ENCODE measurements at regions not wholly inside any gene's neighbourhood (a gene's known extent, or its start where the extent isn't known, plus 50 kb on each side); places are given as distances from the start of the nearest gene placed in this dataset.

DNA sequence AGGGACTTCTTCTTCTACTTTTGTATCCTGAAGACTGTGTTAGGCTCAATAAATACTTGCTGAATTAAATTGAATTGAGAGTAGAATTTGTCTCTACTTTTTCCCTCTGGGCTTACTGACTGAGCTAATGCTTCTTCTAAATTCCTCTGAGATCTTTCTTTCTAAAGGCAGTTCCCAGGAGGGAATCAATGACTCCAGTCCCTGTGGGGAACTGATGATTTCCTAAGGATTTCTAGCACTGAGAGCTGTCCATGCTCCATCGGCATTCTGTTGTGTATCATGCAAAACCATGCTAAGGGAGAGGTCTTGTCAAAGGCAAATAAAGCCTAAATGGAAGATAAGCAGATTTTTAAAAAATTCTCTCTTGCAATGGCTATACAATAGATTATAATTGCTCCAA is 148.8 kb upstream of the KIRREL3 start:
- DNase-seq: no peak
- Histone ChIP-seq H3K27ac (no peak overlapping the region), H3K9me3 (no peaks in the 10 kb centered on the region), H3K36me3 (no peaks in the 10 kb centered on the region), H3K27me3 (no peaks in the 10 kb centered on the region), H3K4me1 (no peaks in the 10 kb centered on the region), H3K4me3 (no peak overlapping the region)
- TF ChIP-seq, protein P1, sequence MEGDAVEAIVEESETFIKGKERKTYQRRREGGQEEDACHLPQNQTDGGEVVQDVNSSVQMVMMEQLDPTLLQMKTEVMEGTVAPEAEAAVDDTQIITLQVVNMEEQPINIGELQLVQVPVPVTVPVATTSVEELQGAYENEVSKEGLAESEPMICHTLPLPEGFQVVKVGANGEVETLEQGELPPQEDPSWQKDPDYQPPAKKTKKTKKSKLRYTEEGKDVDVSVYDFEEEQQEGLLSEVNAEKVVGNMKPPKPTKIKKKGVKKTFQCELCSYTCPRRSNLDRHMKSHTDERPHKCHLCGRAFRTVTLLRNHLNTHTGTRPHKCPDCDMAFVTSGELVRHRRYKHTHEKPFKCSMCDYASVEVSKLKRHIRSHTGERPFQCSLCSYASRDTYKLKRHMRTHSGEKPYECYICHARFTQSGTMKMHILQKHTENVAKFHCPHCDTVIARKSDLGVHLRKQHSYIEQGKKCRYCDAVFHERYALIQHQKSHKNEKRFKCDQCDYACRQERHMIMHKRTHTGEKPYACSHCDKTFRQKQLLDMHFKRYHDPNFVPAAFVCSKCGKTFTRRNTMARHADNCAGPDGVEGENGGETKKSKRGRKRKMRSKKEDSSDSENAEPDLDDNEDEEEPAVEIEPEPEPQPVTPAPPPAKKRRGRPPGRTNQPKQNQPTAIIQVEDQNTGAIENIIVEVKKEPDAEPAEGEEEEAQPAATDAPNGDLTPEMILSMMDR (IDR thresholded peaks at IDR 0.05): no peak
- ATAC-seq: no peak
- intact Hi-C loops (cut with DNase I): no loop called here

DNA sequence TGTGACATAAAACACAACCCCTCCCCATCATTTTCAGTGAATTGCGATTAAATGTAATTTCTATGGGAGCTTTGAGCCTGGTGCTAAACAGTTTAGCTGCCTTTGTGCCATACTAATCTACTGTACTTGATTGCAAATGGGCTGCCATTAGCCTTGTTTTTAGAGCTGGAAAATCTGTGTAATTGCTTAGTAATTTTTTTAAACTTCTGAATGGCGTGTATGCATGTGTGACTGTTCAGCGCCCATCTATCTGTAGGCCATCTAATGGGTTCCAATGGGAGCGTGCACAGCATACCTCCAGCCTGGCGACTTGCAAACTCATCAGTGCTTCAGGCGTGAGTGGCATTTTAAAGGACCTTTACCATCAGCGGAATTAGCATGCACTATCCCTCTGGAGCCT is 142.7 kb upstream of the KIRREL3 start:
- no peak overlapping the region for H3K27ac ChIP-seq
- intact Hi-C loops (cut with DNase I): no loop called here
- TF ChIP-seq, protein P1 (IDR thresholded peaks at IDR 0.05): no peak
- DNase-seq: no peak
- no peaks in the 10 kb centered on the region for H3K4me1 ChIP-seq
- no peak overlapping the region for H3K4me3 ChIP-seq
- no peaks in the 10 kb centered on the region for H3K9me3 ChIP-seq
- ATAC-seq: no peak
- H3K36me3 ChIP-seq: no peaks in the 10 kb centered on the region
- H3K27me3 ChIP-seq: no peaks in the 10 kb centered on the region

DNA sequence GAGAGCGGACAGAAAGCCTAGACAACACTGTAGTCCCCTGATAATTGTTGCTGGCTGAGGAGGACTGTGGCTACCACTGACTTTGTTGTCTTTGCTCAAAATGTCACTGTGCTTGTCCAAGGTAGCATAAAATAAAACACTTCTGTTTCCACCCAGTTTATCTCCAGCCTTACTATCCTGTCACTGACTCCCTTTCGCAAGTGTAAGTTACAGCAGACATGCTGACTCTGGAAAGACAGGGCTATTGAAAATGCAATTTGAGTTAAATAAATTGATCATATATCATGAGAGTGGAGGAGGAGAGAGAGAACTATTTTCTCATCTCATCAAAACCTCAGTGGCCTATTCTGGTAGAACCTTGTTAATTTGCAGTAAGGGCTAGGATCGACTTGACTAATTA is 138.0 kb upstream of the KIRREL3 start:
- no peak for DNase-seq
- H3K4me3 ChIP-seq: no peak overlapping the region
- H3K9me3 ChIP-seq: no peaks in the 10 kb centered on the region
- no peak overlapping the region for H3K27ac ChIP-seq
- H3K27me3 ChIP-seq: no peaks in the 10 kb centered on the region
- ATAC-seq: no peak
- TF ChIP-seq, protein P1 (IDR thresholded peaks at IDR 0.05): no peak
- intact Hi-C loops (cut with DNase I): no loop called here
- H3K36me3 ChIP-seq: no peaks in the 10 kb centered on the region
- no peaks in the 10 kb centered on the region for H3K4me1 ChIP-seq

DNA sequence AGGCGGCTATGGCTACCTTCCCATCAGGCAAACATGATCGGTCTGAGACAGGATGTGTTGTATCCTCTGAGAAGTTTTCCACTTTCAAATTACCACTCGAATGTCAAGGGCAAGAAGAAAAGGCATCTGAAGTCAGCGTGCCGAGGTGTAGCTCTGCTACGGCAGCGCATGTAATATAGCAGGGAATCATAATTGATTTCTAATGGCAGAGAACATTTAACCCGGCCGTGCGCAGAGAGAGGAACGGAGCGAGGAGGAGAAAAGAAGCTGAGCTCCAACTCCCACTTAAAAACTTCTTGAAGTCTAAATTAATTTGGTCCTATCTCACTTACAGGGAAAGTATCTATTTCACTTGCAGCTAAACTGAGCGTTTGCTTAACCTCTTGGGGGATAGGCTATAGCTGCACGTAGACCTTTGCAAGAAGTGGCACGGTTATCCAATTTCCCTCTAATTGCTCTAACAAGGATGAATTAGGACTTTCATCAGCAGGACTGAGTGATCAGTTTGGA is 137.3 kb upstream of the KIRREL3 start:
- Histone ChIP-seq H3K4me3 (no peak overlapping the region), H3K27ac (no peak overlapping the region), H3K36me3 (no peaks in the 10 kb centered on the region), H3K4me1 (no peaks in the 10 kb centered on the region), H3K9me3 (no peaks in the 10 kb centered on the region), H3K27me3 (no peaks in the 10 kb centered on the region)
- TF ChIP-seq, protein P1 (IDR thresholded peaks at IDR 0.05): no peak
- intact Hi-C loops (cut with DNase I): no loop called here
- DNase-seq (no peak), ATAC-seq (no peak)

DNA sequence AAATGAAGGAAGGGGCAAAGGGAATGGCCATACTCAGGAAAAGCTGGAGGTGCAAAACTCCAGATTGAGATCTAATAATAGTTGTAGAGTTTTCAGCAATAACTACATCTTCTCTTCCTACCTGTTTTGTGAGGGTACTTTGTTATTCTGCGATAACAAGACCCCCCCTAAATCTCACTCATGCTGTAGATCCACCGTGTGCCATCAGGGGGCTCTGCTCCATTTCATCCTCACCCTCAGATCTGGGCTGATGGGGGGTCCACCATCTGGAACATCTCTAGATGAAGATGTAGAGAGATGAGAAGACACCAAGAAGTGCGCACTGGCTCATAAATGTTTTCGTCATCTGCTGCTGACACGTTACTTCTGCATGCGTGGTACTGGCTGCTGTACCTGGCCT is 135.9 kb upstream of the KIRREL3 start:
- no peak overlapping the region for H3K27ac ChIP-seq
- ATAC-seq (no peak), DNase-seq (no peak)
- intact Hi-C loops (cut with DNase I): no loop called here
- TF ChIP-seq, protein P1 (IDR thresholded peaks at IDR 0.05): no peak
- H3K36me3 ChIP-seq: no peaks in the 10 kb centered on the region
- H3K4me1 ChIP-seq: no peaks in the 10 kb centered on the region
- no peaks in the 10 kb centered on the region for H3K9me3 ChIP-seq
- no peak overlapping the region for H3K4me3 ChIP-seq
- H3K27me3 ChIP-seq: no peaks in the 10 kb centered on the region
